Stimulated activated memory B cell treated with anti-CD40 and anti-IgM and Interleukin-4, amounts not matched to agents 10 μg/mL and 1 μg/mL and 100 μg/mL, for 72 hours (primary cell): ENCODE measurements at regions not wholly inside any gene's neighbourhood (a gene's known extent, or its start where the extent isn't known, plus 50 kb on each side); places are given as distances from the start of the nearest gene placed in this dataset.

Experiments
- ATAC-seq: fragments of 150-1000 bp; cut with Tn5 transposase; 2 replicates; pipeline ENCODE4 v1.10.0; 2021
- H3K27ac Mint-ChIP-seq: one replicate; pipeline ENCODE4 v1.8.0; 2022; ENCODE audit warnings: mild to moderate bottlenecking, mixed read lengths
- H3K27me3 Mint-ChIP-seq: one replicate; pipeline ENCODE4 v1.8.0; 2022; ENCODE audit warnings: mixed read lengths
- H3K36me3 Mint-ChIP-seq: one replicate; pipeline ENCODE4 v1.8.0; 2022; ENCODE audit warnings: mixed read lengths
- H3K4me1 Mint-ChIP-seq: one replicate; pipeline ENCODE4 v1.8.0; 2022; ENCODE audit warnings: mixed read lengths
- H3K4me3 Mint-ChIP-seq: one replicate; pipeline ENCODE4 v1.8.0; 2022; ENCODE audit warnings: mild to moderate bottlenecking, moderate library complexity, mixed read lengths
- H3K9me3 Mint-ChIP-seq: one replicate; pipeline ENCODE4 v1.8.0; 2022; ENCODE audit warnings: mixed read lengths

- Mint-ChIP-seq H3K4me3 (no peak overlapping the region), H3K27ac (no peak overlapping the region), H3K9me3 (no peaks in the 10 kb centered on the region), H3K36me3 (no peaks in the 10 kb centered on the region), H3K4me1 (no peaks in the 10 kb centered on the region), H3K27me3 (no peaks in the 10 kb centered on the region)
- ATAC-seq, result no peak
These were observed 82.0 kb upstream of the PRLR start for GRCh38 chr5:35312267-35312666.

GRCh38 chr5:35309365-35310130, 79.3 kb upstream of the PRLR start:
- no peak overlapping the region for H3K27ac Mint-ChIP-seq
- ATAC-seq, result no peak
- H3K36me3 Mint-ChIP-seq, result no peaks in the 10 kb centered on the region
- no peak overlapping the region for H3K4me3 Mint-ChIP-seq
- H3K4me1 Mint-ChIP-seq, result no peaks in the 10 kb centered on the region
- H3K27me3 Mint-ChIP-seq, result no peaks in the 10 kb centered on the region
- H3K9me3 Mint-ChIP-seq, result no peaks in the 10 kb centered on the region

GRCh38 chr5:35308421-35308820, 78.1 kb upstream of the PRLR start:
- Mint-ChIP-seq H3K36me3 (no peaks in the 10 kb centered on the region), H3K27ac (no peak overlapping the region), H3K9me3 (no peaks in the 10 kb centered on the region), H3K27me3 (no peaks in the 10 kb centered on the region), H3K4me1 (no peaks in the 10 kb centered on the region), H3K4me3 (no peak overlapping the region)
- peak; percentile 25 for ATAC-seq

DNA sequence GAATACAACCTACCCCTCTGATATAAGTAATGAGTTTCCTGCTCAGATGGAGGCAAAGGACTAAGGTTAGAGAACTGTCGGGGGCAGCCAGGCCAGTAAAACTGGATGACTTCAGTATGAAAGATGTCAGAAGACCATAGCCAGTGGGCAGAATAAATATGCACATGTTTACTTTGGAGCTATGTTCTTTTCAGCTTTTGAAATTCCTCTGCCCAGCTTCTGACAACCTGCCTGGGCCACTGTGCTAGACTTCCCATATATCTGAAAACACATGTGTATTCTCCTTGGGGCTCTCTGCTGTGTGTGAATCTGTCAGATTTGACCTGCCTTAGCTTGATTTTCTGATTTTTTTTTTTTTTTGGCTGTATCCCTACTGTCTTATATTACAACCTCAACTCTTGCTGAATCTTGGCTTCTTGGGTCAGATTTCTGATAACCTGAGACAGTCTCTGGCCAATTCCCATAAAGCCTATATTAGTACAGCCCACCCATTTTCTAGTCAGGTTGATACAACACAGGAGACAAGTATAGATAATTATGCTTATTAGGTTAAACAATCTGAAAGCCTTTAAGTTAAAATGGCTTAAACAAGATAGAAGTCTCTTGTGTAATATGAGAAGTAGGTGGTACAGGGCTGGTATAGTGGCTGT, 76.6 kb upstream of the PRLR start:
- Mint-ChIP-seq H3K4me3 (no peak overlapping the region), H3K4me1 (no peaks in the 10 kb centered on the region), H3K9me3 (no peaks in the 10 kb centered on the region), H3K36me3 (no peaks in the 10 kb centered on the region), H3K27me3 (no peaks in the 10 kb centered on the region), H3K27ac (no peak overlapping the region)
- ATAC-seq, result no peak

GRCh38 chr5:35305336-35306020, 75.2 kb upstream of the PRLR start:
- ATAC-seq, result no peak
- Mint-ChIP-seq H3K27ac (no peak overlapping the region), H3K36me3 (no peaks in the 10 kb centered on the region), H3K27me3 (no peaks in the 10 kb centered on the region), H3K9me3 (no peaks in the 10 kb centered on the region), H3K4me3 (no peak overlapping the region), H3K4me1 (no peaks in the 10 kb centered on the region)

DNA sequence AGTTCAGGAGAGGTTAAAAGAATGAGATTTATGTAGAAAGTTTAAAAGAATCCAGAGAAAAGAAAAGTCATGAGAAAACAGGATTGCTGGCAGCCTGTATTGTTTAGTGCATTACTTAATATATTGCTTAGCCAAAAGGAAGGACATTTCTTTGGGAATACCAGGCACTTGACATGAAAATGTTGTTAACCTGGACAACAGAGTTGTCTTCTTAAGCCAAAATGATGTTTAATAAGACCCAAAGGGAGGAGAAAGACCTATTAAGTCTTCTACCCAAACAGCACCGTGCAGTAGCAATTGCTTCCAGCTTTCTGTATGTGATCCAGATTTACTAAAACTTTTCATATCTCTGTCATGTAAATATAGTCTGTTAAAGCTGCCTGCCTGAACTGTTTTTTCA, 74.0 kb upstream of the PRLR start:
- Mint-ChIP-seq H3K27ac (no peak overlapping the region), H3K4me1 (no peaks in the 10 kb centered on the region), H3K36me3 (no peaks in the 10 kb centered on the region), H3K27me3 (no peaks in the 10 kb centered on the region), H3K4me3 (no peak overlapping the region), H3K9me3 (no peaks in the 10 kb centered on the region)
- no peak for ATAC-seq

DNA sequence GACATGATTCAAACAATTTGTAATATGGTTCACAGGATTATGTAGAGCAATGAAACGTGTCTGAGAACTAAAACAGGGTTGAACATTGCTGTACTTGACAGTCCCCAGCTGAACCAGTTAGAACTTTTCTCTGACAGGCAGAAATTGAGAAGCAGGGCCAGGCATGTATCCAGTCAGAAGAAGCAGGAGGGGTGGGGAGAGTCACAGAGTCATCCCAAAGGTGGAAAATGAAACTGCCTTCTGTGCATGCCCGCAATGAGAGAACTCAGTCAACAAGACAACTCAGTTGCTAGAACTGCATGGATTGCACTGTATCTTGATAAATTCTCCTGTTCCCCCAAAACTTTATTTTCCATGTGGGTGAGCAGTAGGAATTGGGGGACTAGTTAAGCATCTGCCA, 72.9 kb upstream of the PRLR start:
- Mint-ChIP-seq H3K9me3 (no peaks in the 10 kb centered on the region), H3K4me1 (no peaks in the 10 kb centered on the region), H3K4me3 (no peak overlapping the region), H3K27me3 (no peaks in the 10 kb centered on the region), H3K27ac (no peak overlapping the region), H3K36me3 (no peaks in the 10 kb centered on the region)
- ATAC-seq, result no peak

DNA sequence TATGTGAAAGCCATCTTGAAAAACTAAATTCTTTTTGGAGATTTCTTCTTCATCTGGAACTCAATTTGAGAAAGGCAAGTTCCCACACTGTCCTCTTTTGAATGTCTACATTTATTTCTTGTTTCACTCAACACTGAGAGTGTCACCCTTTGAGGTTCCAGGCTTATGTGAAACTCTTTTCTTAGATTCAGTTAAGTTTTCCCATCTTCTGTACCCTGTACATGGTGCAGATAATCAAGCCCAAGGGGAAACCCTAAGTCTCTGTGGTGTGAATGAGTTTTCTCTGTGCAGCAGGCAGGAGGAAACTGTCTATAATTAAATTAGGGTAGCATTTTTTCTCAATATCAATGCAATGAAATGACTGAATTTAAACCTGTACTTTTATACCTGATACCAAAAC, 72.3 kb upstream of the PRLR start:
- Mint-ChIP-seq H3K27ac (no peak overlapping the region), H3K9me3 (no peaks in the 10 kb centered on the region), H3K4me1 (no peaks in the 10 kb centered on the region), H3K36me3 (no peaks in the 10 kb centered on the region), H3K4me3 (no peak overlapping the region), H3K27me3 (no peaks in the 10 kb centered on the region)
- ATAC-seq, result peak; percentile 63

- no peaks in the 10 kb centered on the region for H3K9me3 Mint-ChIP-seq
- no peaks in the 10 kb centered on the region for H3K4me1 Mint-ChIP-seq
- no peaks in the 10 kb centered on the region for H3K27me3 Mint-ChIP-seq
- no peak overlapping the region for H3K27ac Mint-ChIP-seq
- no peak overlapping the region for H3K4me3 Mint-ChIP-seq
- no peaks in the 10 kb centered on the region for H3K36me3 Mint-ChIP-seq
- no peak for ATAC-seq
These were observed 67.5 kb upstream of the PRLR start for GRCh38 chr5:35297755-35298154.

- H3K4me3 Mint-ChIP-seq, result no peak overlapping the region
- no peak overlapping the region for H3K27ac Mint-ChIP-seq
- ATAC-seq, result no peak
- no peaks in the 10 kb centered on the region for H3K4me1 Mint-ChIP-seq
- H3K27me3 Mint-ChIP-seq, result no peaks in the 10 kb centered on the region
- H3K9me3 Mint-ChIP-seq, result peaks cover 2% of the 10 kb centered on the region
- H3K36me3 Mint-ChIP-seq, result no peaks in the 10 kb centered on the region
These were observed 64.7 kb upstream of the PRLR start for GRCh38 chr5:35294976-35295375.

GRCh38 chr5:35294017-35294416, 63.7 kb upstream of the PRLR start:
- no peak for ATAC-seq
- Mint-ChIP-seq H3K4me1 (no peaks in the 10 kb centered on the region), H3K36me3 (no peaks in the 10 kb centered on the region), H3K27ac (no peak overlapping the region), H3K4me3 (no peak overlapping the region), H3K27me3 (no peaks in the 10 kb centered on the region), H3K9me3 (peaks cover 7% of the 10 kb centered on the region)

DNA sequence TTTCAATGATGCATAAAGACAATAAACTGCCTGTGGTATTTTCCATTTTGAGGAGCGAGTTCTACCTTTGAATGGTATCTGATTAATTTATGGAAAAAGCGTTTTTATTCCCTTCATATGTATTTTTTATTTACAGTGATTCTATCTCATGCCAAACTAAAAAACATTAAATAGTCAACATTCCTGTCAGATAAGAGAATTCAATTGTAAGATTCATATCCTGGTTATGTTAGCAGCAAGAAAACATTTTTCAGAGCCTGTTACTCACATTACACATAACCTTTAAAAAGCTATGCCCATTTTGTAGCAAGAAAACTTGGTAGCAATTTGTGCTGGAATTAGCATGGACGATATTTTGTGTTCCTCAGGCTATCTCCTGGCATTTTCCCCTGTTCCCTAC, 55.1 kb upstream of the PRLR start:
- peaks cover 9% of the 10 kb centered on the region for H3K9me3 Mint-ChIP-seq
- H3K27ac Mint-ChIP-seq, result no peak overlapping the region
- no peak overlapping the region for H3K4me3 Mint-ChIP-seq
- no peak for ATAC-seq
- H3K36me3 Mint-ChIP-seq, result no peaks in the 10 kb centered on the region
- no peaks in the 10 kb centered on the region for H3K27me3 Mint-ChIP-seq
- no peaks in the 10 kb centered on the region for H3K4me1 Mint-ChIP-seq

GRCh38 chr5:35285011-35285410, 54.7 kb upstream of the PRLR start:
- ATAC-seq, result no peak
- Mint-ChIP-seq H3K27me3 (no peaks in the 10 kb centered on the region), H3K36me3 (no peaks in the 10 kb centered on the region), H3K27ac (no peak overlapping the region), H3K4me1 (no peaks in the 10 kb centered on the region), H3K9me3 (peaks cover 9% of the 10 kb centered on the region), H3K4me3 (no peak overlapping the region)

DNA sequence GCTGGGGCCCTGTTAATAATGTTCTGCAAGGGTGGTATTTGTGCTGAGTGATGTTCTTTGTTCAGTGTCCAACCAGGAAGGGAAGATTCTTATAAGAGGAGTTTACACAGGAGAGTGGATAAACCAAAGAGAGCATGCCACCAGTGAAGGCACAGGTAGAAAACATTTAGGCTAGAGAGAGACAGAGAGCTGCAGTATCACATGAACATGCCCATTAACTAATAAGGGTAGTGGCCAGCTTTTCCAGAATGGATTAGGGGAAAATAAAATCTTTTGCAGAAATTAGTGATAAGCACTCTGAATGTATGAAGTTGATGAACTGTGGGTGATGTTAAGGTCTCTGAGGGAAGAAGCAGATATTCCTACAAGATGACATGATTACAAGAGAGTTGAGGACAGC, 54.1 kb upstream of the PRLR start:
- H3K9me3 Mint-ChIP-seq, result peaks cover 6% of the 10 kb centered on the region
- ATAC-seq, result no peak
- H3K4me3 Mint-ChIP-seq, result no peak overlapping the region
- H3K36me3 Mint-ChIP-seq, result no peaks in the 10 kb centered on the region
- H3K27me3 Mint-ChIP-seq, result peaks cover under 1% of the 10 kb centered on the region
- no peak overlapping the region for H3K27ac Mint-ChIP-seq
- no peaks in the 10 kb centered on the region for H3K4me1 Mint-ChIP-seq

DNA sequence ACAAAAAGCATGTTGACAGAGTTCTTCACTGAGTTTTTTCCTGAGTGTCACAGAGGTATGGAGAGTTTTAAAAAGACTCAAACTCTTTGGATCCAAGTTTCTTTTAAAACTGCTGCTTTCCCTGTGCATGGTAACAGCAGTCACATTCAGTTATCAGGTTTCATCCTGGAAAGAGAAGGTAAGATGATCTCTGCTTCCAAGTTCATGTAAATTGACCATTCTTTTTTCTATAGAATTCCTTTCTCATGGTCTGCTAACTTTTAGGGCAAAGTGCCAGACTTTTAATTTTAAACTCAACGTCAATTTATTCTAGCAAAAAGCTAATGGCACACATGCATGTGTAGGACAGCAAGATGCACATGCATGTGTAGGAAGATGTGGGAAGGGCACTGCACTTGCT, 52.5 kb upstream of the PRLR start:
- Mint-ChIP-seq H3K4me3 (no peak overlapping the region), H3K27me3 (peaks cover 10% of the 10 kb centered on the region), H3K4me1 (no peaks in the 10 kb centered on the region), H3K27ac (no peak overlapping the region), H3K36me3 (no peaks in the 10 kb centered on the region), H3K9me3 (peaks cover 9% of the 10 kb centered on the region)
- no peak for ATAC-seq

- Mint-ChIP-seq H3K27ac (no peak overlapping the region), H3K4me3 (no peak overlapping the region), H3K4me1 (no peaks in the 10 kb centered on the region), H3K27me3 (peaks cover 10% of the 10 kb centered on the region), H3K36me3 (no peaks in the 10 kb centered on the region), H3K9me3 (peaks cover 9% of the 10 kb centered on the region)
- no peak for ATAC-seq
These were observed 51.3 kb upstream of the PRLR start for GRCh38 chr5:35281613-35282012.
